Mesendoderm (in vitro differentiated cells): ENCODE measurements at regions not wholly inside any gene's neighbourhood (a gene's known extent, or its start where the extent isn't known, plus 50 kb on each side); places are given as distances from the start of the nearest gene placed in this dataset.

Experiments used
- DNase-seq: peaks from one replicate; pipeline ENCODE4 v3.0.0; 2013
- H2AK5ac ChIP-seq: 2 replicates; pipeline ENCODE4 v1.6.1; 2013; ENCODE audit warnings: low read length, inconsistent platforms
- H2BK120ac ChIP-seq: 2 replicates; pipeline ENCODE4 v1.6.1; 2013; ENCODE audit warnings: low read depth, mild to moderate bottlenecking, low read length, moderate library complexity, mixed read lengths
- H2BK15ac ChIP-seq: replicated peaks from 2 replicates; pipeline ENCODE4 v1.6.1; 2013; ENCODE audit warnings: low read depth, mild to moderate bottlenecking, moderate library complexity
- H2BK5ac ChIP-seq: 2 replicates; pipeline ENCODE4 v1.6.1; 2013; ENCODE audit warnings: low read length, inconsistent platforms
- H3K18ac ChIP-seq: 2 replicates; pipeline ENCODE4 v1.6.1; 2013; ENCODE audit warnings: mild to moderate bottlenecking, low read length, mixed read lengths
- H3K23ac ChIP-seq: one replicate; pipeline ENCODE4 v1.6.1; 2013; ENCODE audit warnings: low read length
- H3K27ac ChIP-seq: 2 replicates; pipeline ENCODE4 v1.5.1; 2013; ENCODE audit warnings: low read depth, mild to moderate bottlenecking, inconsistent platforms, low read length, moderate library complexity
- H3K27me3 ChIP-seq: 2 replicates; pipeline ENCODE4 v1.6.1; 2013; ENCODE audit warnings: low read length, control low read depth, mild to moderate bottlenecking, inconsistent platforms; ENCODE audit not compliant: insufficient read depth, poor library complexity
- H3K36me3 ChIP-seq: 2 replicates; pipeline ENCODE4 v1.6.1; 2013; ENCODE audit warnings: low read length, inconsistent platforms; ENCODE audit not compliant: control insufficient read depth, insufficient read depth
- H3K4ac ChIP-seq: one replicate; pipeline ENCODE4 v1.6.1; 2013; ENCODE audit warnings: low read depth, mild to moderate bottlenecking, low read length, moderate library complexity
- H3K4me1 ChIP-seq: 2 replicates; pipeline ENCODE4 v1.6.1; 2013; ENCODE audit warnings: low read depth, low read length, inconsistent platforms; ENCODE audit not compliant: control insufficient read depth
- H3K4me2 ChIP-seq: 2 replicates; pipeline ENCODE4 v1.6.1; 2013; ENCODE audit warnings: low read length
- H3K4me3 ChIP-seq: 2 replicates; pipeline ENCODE4 v1.5.1; 2013; ENCODE audit warnings: mild to moderate bottlenecking, low read length
- H3K56ac ChIP-seq: one replicate; pipeline ENCODE4 v1.6.1; 2013; ENCODE audit warnings: low read length
- H3K79me1 ChIP-seq: 2 replicates; pipeline ENCODE4 v1.6.1; 2013; ENCODE audit warnings: low read length, inconsistent platforms
- H3K79me2 ChIP-seq: 2 replicates; pipeline ENCODE4 v1.6.1; 2013; ENCODE audit warnings: mild to moderate bottlenecking, low read length; ENCODE audit not compliant: control insufficient read depth, insufficient read depth
- H3K9ac ChIP-seq: 2 replicates; pipeline ENCODE4 v1.6.1; 2013; ENCODE audit warnings: low read length, inconsistent platforms
- H4K5ac ChIP-seq: one replicate; pipeline ENCODE4 v1.6.1; 2013; ENCODE audit warnings: low read length
- H4K8ac ChIP-seq: one replicate; pipeline ENCODE4 v1.6.1; 2013; ENCODE audit warnings: low read depth, mild to moderate bottlenecking, control low read depth, low read length, moderate library complexity
- WGBS: extraction: QIAGEN DNeasy Blood & Tissue Kit; methylation state at CpG from one replicate; pipeline ENCODE4 v1.1.7; 2013; ENCODE audit warnings: low lambda C conversion rate, missing lambda C conversion rate; ENCODE audit not compliant: insufficient coverage; ENCODE audit errors: extremely low coverage; 5-methylcytosine and 5-hydroxymethylcytosine counted together

DNA sequence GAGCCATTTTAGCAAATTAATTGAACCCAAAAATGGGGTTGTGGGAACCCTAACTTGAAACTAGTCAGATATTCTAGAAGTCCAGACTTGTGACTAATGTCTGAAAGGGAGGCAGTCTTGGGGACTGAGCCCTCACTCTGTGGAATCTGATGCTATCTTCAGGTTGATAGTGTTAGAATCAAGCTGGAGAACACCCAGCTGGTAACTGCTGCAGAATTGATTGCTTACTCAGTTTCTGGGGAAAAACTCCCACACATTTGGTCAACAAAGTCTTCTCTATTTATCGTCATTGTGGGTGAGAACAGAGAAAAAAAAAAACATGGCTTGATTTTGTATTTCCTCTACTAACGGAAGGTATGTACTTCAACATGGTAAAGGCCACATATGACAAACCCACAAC, 1925.8 kb upstream of the CELF4 start:
- no peak overlapping the region for H3K4me3 ChIP-seq
- H3K56ac ChIP-seq, result no peak overlapping the region
- no peak overlapping the region for H4K5ac ChIP-seq
- no peak overlapping the region for H3K9ac ChIP-seq
- H2BK120ac ChIP-seq, result no peak overlapping the region
- no peak overlapping the region for H2BK5ac ChIP-seq
- WGBS, result no CpG with 5 or more reads among the region's 2 CpGs
- H3K27ac ChIP-seq, result no peak overlapping the region
- no peaks in the 10 kb centered on the region for H3K4me1 ChIP-seq
- H3K79me2 ChIP-seq, result no peaks in the 10 kb centered on the region
- H4K8ac ChIP-seq, result no peak overlapping the region
- no peak for DNase-seq
- no peaks in the 10 kb centered on the region for H3K36me3 ChIP-seq
- H3K4me2 ChIP-seq, result no peak overlapping the region
- no peak overlapping the region for H3K18ac ChIP-seq
- H2AK5ac ChIP-seq, result no peak overlapping the region
- H3K27me3 ChIP-seq, result no peaks in the 10 kb centered on the region
- no peaks in the 10 kb centered on the region for H3K79me1 ChIP-seq
- no peak overlapping the region for H2BK15ac ChIP-seq
- no peak overlapping the region for H3K4ac ChIP-seq
- H3K23ac ChIP-seq, result no peak overlapping the region

DNA sequence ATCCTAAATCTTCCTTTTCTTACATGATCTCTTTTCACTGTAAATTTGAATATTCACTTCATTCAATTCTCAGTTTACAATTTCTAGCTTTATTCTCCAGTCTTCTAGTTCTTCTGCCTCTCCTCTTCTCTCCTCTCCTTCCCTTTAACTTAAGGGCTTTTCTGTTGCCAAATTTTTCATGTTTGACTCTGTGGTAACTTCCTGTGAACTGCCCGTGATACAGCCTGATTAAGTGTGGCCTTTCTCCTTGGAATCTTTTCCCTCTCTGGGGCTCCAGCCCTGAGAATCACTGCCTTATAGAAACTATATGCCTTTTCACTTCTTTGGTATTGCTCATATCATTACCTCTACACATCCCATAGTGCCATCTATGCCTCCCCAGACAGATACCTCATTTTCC, 1923.8 kb upstream of the CELF4 start:
- no peak overlapping the region for H4K5ac ChIP-seq
- H3K4me2 ChIP-seq, result no peak overlapping the region
- H3K4me3 ChIP-seq, result no peak overlapping the region
- no peak overlapping the region for H3K27ac ChIP-seq
- no peak overlapping the region for H4K8ac ChIP-seq
- H3K18ac ChIP-seq, result no peak overlapping the region
- no peaks in the 10 kb centered on the region for H3K4me1 ChIP-seq
- no peak overlapping the region for H3K4ac ChIP-seq
- no peak overlapping the region for H2AK5ac ChIP-seq
- no peak for DNase-seq
- no CpG with 5 or more reads among the region's 1 CpG for WGBS
- no peak overlapping the region for H2BK5ac ChIP-seq
- no peak overlapping the region for H3K23ac ChIP-seq
- no peak overlapping the region for H3K56ac ChIP-seq
- no peak overlapping the region for H3K9ac ChIP-seq
- H3K27me3 ChIP-seq, result no peaks in the 10 kb centered on the region
- no peaks in the 10 kb centered on the region for H3K79me1 ChIP-seq
- H2BK15ac ChIP-seq, result no peak overlapping the region
- H3K36me3 ChIP-seq, result no peaks in the 10 kb centered on the region
- H2BK120ac ChIP-seq, result no peak overlapping the region
- H3K79me2 ChIP-seq, result no peaks in the 10 kb centered on the region

DNA sequence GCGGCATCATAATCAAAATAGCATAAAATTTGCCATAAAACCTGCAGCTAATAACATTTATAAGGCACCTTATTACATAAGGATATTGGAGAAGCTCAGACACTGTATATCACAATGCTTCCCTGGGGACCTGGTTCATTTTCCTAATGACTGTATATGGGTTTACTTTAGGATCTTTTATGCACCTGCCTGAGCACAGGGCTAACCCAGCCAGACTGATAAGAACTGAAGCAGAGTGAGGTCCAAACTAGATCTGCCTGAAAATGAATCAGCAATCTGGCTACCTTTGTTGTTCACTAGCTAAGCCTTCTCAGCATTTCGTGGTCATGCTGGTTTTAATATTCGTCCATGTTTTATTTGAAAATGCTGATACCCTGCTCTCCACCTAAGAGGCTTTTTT, 1922.3 kb upstream of the CELF4 start:
- Histone ChIP-seq H3K36me3 (no peaks in the 10 kb centered on the region), H3K4ac (no peak overlapping the region), H2BK15ac (no peak overlapping the region), H2BK120ac (no peak overlapping the region), H3K4me1 (no peaks in the 10 kb centered on the region), H3K9ac (no peak overlapping the region), H3K23ac (no peak overlapping the region), H3K56ac (no peak overlapping the region), H3K4me2 (no peak overlapping the region), H2AK5ac (no peak overlapping the region), H3K27ac (no peak overlapping the region), H3K79me1 (no peaks in the 10 kb centered on the region), H3K79me2 (no peaks in the 10 kb centered on the region), H3K27me3 (no peaks in the 10 kb centered on the region), H2BK5ac (no peak overlapping the region), H3K18ac (no peak overlapping the region), H4K5ac (no peak overlapping the region), H4K8ac (no peak overlapping the region), H3K4me3 (no peak overlapping the region)
- WGBS, result no CpG with 5 or more reads among the region's 3 CpGs
- no peak for DNase-seq

DNA sequence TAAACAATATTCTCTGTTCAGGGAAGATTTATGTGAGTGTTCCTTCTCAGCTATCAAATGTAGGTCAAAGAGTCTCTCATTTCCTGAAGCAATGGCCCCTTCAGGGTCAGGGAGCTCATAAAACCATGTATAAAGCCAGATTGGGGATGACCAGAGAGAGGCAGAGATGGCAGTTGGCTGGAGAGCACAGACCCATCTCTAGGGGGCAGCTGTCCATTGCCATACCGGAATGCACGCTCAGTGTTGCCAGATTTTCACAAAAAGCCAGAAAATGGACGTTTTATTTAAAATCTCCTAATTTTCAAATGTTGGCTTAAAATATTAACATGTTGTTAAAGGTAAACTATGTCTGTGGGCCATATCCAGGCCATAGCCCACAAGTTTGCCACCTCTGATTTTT, 1920.7 kb upstream of the CELF4 start:
- Histone ChIP-seq H3K4me2 (no peak overlapping the region), H2BK5ac (no peak overlapping the region), H4K8ac (no peak overlapping the region), H3K4me1 (no peaks in the 10 kb centered on the region), H3K27me3 (no peaks in the 10 kb centered on the region), H3K23ac (no peak overlapping the region), H3K56ac (no peak overlapping the region), H3K36me3 (no peaks in the 10 kb centered on the region), H3K9ac (no peak overlapping the region), H3K18ac (no peak overlapping the region), H3K79me1 (no peaks in the 10 kb centered on the region), H2AK5ac (no peak overlapping the region), H4K5ac (no peak overlapping the region), H2BK15ac (no peak overlapping the region), H3K4me3 (no peak overlapping the region), H3K4ac (no peak overlapping the region), H3K79me2 (no peaks in the 10 kb centered on the region), H3K27ac (no peak overlapping the region), H2BK120ac (no peak overlapping the region)
- WGBS, result no CpG with 5 or more reads among the region's 3 CpGs
- peak; percentile 10 for DNase-seq

DNA sequence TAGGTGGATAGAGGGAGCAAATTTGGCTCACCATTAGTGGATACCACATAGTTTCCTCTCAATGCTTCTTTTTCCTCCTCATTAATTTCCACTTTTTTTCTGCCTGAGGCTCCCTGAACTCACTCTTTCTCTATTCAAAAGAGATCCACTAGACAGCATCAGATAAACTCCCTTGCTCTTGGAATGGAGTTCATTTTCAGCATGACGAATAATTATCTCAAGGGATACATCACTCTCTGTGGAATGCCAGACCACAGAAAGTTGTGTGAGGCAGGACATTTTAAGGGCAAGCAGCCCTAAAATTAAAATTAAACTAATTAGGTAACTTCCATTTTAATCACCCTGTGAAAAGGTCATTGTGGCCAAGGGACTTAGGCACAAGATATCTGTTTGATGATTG, 1920.1 kb upstream of the CELF4 start:
- no peaks in the 10 kb centered on the region for H3K79me1 ChIP-seq

DNA sequence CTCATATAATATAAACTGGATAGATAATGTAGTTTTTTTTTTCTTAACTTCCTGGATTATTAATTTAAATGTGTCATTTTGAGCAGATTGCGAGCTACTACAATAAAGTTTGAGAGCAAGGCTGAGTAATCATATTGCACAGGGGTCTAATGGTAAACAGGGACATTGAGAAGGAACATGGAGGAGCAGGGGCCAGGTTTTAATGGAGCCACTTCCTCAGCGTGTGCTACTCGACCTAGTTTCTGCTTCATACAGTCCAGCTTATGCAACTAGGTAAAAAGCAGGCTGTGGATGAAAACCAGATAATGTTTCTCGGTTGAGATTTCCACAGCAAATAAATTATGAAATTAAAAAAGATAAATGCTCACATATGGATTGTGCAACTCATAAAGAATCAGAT, 1915.7 kb upstream of the CELF4 start:
- DNase-seq, result no peak
- Histone ChIP-seq H3K4me2 (no peak overlapping the region), H2AK5ac (no peak overlapping the region), H3K27ac (no peak overlapping the region), H4K8ac (no peak overlapping the region), H3K9ac (no peak overlapping the region), H3K79me2 (no peaks in the 10 kb centered on the region), H3K27me3 (no peaks in the 10 kb centered on the region), H3K4me3 (no peak overlapping the region), H3K56ac (no peak overlapping the region), H4K5ac (no peak overlapping the region), H3K36me3 (no peaks in the 10 kb centered on the region), H2BK120ac (no peak overlapping the region), H3K23ac (no peak overlapping the region), H3K79me1 (no peaks in the 10 kb centered on the region), H2BK5ac (no peak overlapping the region), H3K18ac (no peak overlapping the region), H3K4me1 (no peaks in the 10 kb centered on the region), H3K4ac (no peak overlapping the region), H2BK15ac (no peak overlapping the region)
- no CpG with 5 or more reads among the region's 4 CpGs for WGBS

More for the DNA sequence above, 1920.1 kb upstream of the CELF4 start:
- Histone ChIP-seq H3K27me3 (no peaks in the 10 kb centered on the region), H3K56ac (no peak overlapping the region), H2BK5ac (no peak overlapping the region), H3K4me3 (no peak overlapping the region), H3K36me3 (no peaks in the 10 kb centered on the region), H3K9ac (no peak overlapping the region), H2AK5ac (no peak overlapping the region), H4K8ac (no peak overlapping the region), H2BK15ac (no peak overlapping the region), H4K5ac (no peak overlapping the region), H3K4ac (peak overlapping the region; percentile 16), H2BK120ac (no peak overlapping the region), H3K4me2 (no peak overlapping the region), H3K4me1 (no peaks in the 10 kb centered on the region), H3K79me2 (no peaks in the 10 kb centered on the region), H3K23ac (no peak overlapping the region), H3K18ac (no peak overlapping the region), H3K27ac (no peak overlapping the region)
- WGBS, result no CpG with 5 or more reads among the region's 1 CpG
- no peak for DNase-seq
